ENCODE measurements at regions not wholly inside any gene's neighbourhood (a gene's known extent, or its start where the extent isn't known, plus 50 kb on each side); places are given as distances from the start of the nearest gene placed in this dataset.
A peak's percentile ranks its signal among the peaks of the same experiment; 100 is the strongest.

DNA sequence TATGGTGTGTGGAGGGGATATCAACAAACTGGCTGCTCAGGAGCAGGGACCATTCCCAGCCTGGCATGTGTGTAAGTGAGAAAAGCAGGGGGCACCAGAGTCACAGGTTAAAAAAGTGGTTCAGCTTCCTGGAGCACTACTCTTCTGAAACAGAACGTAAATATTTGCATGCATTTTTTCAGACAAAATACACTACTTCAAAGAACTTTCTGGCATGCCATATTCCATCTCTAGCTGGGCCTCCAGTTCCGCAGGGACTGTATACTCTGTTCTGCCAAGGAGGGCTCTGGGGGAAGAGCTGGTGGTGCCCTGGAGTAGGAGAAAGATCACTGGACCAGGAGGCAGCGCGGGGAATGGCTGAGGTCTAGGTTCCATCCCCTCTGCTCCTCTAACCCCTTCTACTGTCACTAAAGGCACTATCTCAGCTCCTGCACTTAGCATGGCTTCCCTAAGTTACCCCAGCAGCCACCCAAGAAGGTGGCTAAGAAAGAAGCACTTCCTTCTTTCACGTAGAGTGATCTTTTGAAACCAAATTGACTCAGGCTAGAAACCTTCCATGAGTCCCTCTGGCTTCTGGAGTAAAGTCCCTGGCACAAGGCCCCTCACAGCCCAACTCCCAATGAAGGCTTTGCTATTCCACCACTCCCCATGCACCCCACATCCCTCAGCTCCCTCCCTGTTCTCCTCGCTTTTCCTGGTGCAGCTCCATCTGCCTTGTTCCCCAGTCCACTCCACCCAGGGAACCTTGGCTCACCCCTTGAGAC is 57.6 kb upstream of the CABLES1 start:
- TF ChIP-seq, protein P1, sequence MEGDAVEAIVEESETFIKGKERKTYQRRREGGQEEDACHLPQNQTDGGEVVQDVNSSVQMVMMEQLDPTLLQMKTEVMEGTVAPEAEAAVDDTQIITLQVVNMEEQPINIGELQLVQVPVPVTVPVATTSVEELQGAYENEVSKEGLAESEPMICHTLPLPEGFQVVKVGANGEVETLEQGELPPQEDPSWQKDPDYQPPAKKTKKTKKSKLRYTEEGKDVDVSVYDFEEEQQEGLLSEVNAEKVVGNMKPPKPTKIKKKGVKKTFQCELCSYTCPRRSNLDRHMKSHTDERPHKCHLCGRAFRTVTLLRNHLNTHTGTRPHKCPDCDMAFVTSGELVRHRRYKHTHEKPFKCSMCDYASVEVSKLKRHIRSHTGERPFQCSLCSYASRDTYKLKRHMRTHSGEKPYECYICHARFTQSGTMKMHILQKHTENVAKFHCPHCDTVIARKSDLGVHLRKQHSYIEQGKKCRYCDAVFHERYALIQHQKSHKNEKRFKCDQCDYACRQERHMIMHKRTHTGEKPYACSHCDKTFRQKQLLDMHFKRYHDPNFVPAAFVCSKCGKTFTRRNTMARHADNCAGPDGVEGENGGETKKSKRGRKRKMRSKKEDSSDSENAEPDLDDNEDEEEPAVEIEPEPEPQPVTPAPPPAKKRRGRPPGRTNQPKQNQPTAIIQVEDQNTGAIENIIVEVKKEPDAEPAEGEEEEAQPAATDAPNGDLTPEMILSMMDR (conservative IDR thresholded peaks at IDR 0.05; ENCODE audit: low read depth, low read length), result peak; percentile 68
- DNase-seq (ENCODE audit: low read depth), result no peak
- no peak overlapping the region for H3K4me3 ChIP-seq (ENCODE audit: low read depth, low read length)

DNA sequence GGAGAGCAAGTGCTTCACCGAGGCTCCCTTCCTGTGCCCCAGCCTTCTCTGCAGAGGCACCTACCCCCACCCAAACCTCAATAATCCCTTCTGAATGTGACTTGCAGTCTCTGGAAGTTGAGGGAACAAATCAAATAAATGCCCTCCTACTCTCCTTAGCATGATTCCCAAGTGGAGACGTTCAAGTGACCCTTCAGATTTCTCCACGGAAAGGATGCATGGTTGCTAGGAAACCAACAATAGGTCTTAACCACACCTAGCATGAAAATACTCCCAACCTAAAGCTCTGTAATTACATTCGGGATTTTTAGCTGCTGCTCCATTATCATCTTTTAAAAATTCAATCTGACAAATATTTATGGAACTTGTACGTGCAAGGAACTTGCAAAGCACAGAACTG is 50.2 kb upstream of the CABLES1 start:
- DNase-seq (ENCODE audit: low read depth), result no peak
- no peak overlapping the region for H3K4me3 ChIP-seq (ENCODE audit: low read depth, low read length)
- TF ChIP-seq, protein P1 (conservative IDR thresholded peaks at IDR 0.05; ENCODE audit: low read depth, low read length), result no peak
